ENCODE measurements at regions not wholly inside any gene's neighbourhood (a gene's known extent, or its start where the extent isn't known, plus 50 kb on each side); places are given as distances from the start of the nearest gene placed in this dataset.

DNA sequence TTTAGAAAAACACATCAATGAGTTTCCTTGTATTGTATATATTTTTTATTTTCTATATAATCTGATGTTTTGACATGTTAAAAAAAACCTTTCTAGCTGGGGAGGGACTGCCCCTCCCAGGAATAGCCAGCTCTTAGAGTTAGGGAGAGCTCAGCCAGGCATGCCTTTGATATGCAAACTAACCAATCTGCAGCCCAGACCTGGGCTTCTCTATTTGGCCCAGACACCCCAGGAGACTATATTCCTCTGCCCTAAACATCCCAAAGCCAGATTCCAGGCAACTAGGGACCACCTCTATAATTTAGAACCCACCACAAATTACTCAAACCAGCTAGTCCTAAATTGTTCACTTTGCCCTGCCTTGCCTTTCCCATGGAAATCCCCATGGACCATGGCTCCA, 390.9 kb upstream of the ADAMTS9 start:
- no peak for DNase-seq (ENCODE audit: extremely low spot score, unreplicated experiment)
- TF ChIP-seq, protein P1, sequence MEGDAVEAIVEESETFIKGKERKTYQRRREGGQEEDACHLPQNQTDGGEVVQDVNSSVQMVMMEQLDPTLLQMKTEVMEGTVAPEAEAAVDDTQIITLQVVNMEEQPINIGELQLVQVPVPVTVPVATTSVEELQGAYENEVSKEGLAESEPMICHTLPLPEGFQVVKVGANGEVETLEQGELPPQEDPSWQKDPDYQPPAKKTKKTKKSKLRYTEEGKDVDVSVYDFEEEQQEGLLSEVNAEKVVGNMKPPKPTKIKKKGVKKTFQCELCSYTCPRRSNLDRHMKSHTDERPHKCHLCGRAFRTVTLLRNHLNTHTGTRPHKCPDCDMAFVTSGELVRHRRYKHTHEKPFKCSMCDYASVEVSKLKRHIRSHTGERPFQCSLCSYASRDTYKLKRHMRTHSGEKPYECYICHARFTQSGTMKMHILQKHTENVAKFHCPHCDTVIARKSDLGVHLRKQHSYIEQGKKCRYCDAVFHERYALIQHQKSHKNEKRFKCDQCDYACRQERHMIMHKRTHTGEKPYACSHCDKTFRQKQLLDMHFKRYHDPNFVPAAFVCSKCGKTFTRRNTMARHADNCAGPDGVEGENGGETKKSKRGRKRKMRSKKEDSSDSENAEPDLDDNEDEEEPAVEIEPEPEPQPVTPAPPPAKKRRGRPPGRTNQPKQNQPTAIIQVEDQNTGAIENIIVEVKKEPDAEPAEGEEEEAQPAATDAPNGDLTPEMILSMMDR (IDR thresholded peaks at IDR 0.05), result no peak
- H3K27ac Mint-ChIP-seq (ENCODE audit: unreplicated experiment), result no peak overlapping the region
- H3K4me1 Mint-ChIP-seq (ENCODE audit: unreplicated experiment), result no peaks in the 10 kb centered on the region
- H3K4me3 Mint-ChIP-seq (ENCODE audit: unreplicated experiment), result no peak overlapping the region
- H3K27me3 Mint-ChIP-seq (ENCODE audit: unreplicated experiment), result peaks cover 18% of the 10 kb centered on the region
- peaks cover 10% of the 10 kb centered on the region for H3K9me3 Mint-ChIP-seq (ENCODE audit: unreplicated experiment)
- no peaks in the 10 kb centered on the region for H3K36me3 Mint-ChIP-seq (ENCODE audit: unreplicated experiment)

DNA sequence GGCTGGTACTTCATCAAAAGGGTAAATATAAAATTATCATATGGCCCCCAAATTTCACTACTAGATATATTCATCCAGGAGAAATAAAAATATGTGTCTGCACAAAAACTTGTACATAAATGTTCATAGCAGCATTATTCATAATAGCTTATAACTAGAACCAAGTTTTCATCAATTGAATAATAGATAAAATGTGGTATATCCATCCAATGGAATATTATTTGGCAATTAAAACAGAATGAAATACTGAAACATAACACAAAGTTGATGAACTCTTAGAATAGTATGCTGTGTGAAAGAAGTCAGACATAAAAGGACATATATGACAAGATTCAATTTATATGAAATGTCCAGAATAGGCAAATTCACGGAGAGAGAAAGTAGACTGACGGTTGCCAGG, 389.3 kb upstream of the ADAMTS9 start:
- H3K27ac Mint-ChIP-seq (ENCODE audit: unreplicated experiment), result no peak overlapping the region
- H3K4me3 Mint-ChIP-seq (ENCODE audit: unreplicated experiment), result no peak overlapping the region
- H3K36me3 Mint-ChIP-seq (ENCODE audit: unreplicated experiment), result no peaks in the 10 kb centered on the region
- TF ChIP-seq, protein P1 (IDR thresholded peaks at IDR 0.05), result no peak
- DNase-seq (ENCODE audit: extremely low spot score, unreplicated experiment), result no peak
- H3K9me3 Mint-ChIP-seq (ENCODE audit: unreplicated experiment), result peaks cover 10% of the 10 kb centered on the region
- peaks cover 14% of the 10 kb centered on the region for H3K27me3 Mint-ChIP-seq (ENCODE audit: unreplicated experiment)
- H3K4me1 Mint-ChIP-seq (ENCODE audit: unreplicated experiment), result no peaks in the 10 kb centered on the region

DNA sequence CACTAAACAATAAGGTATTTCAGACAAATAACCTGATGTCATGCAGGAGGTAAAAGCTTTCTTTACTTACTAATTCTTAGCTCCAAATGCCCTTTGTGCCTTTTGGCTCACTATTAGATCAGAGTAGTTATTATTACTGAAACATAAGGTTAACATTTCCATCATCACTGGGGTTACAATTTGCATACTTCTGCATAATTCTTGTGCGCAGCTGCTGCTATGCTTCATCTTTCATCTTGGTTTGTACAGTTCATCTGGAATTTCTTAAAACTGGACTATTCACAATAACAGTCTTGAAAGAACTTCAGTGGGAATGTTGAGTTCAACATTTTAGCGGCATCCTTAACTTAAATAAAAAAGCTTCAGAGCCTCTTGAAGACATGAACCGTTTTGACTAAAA, 383.2 kb upstream of the ADAMTS9 start:
- Mint-ChIP-seq H3K9me3 (ENCODE audit: unreplicated experiment) (peaks cover 8% of the 10 kb centered on the region), H3K4me1 (ENCODE audit: unreplicated experiment) (no peaks in the 10 kb centered on the region), H3K4me3 (ENCODE audit: unreplicated experiment) (no peak overlapping the region), H3K36me3 (ENCODE audit: unreplicated experiment) (no peaks in the 10 kb centered on the region), H3K27me3 (ENCODE audit: unreplicated experiment) (peaks cover 8% of the 10 kb centered on the region), H3K27ac (ENCODE audit: unreplicated experiment) (no peak overlapping the region)
- TF ChIP-seq, protein P1 (IDR thresholded peaks at IDR 0.05), result no peak
- DNase-seq (ENCODE audit: extremely low spot score, unreplicated experiment), result no peak

DNA sequence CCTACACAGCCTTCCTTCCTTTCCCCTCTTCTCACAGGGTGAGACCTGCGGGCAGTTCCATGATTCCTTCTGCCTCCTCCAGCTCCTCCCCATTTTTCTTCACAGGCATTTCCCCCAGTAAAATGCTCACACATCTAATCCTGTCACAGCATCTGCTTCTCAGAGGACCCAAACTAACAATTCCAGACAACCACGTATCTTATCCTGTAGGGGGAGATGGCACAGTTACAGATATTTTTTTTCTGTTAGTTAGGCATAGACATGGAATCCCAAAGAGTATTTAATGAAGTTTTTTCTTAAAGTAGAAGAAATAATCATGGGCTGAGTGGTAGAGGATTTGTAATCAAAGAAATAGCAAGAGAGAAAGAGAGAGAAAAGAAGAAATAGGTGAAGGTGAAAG, 373.1 kb upstream of the ADAMTS9 start:
- Mint-ChIP-seq H3K36me3 (ENCODE audit: unreplicated experiment) (no peaks in the 10 kb centered on the region), H3K27me3 (ENCODE audit: unreplicated experiment) (no peaks in the 10 kb centered on the region), H3K4me1 (ENCODE audit: unreplicated experiment) (no peaks in the 10 kb centered on the region), H3K9me3 (ENCODE audit: unreplicated experiment) (no peaks in the 10 kb centered on the region), H3K4me3 (ENCODE audit: unreplicated experiment) (no peak overlapping the region), H3K27ac (ENCODE audit: unreplicated experiment) (no peak overlapping the region)
- DNase-seq (ENCODE audit: extremely low spot score, unreplicated experiment), result no peak
- TF ChIP-seq, protein P1 (IDR thresholded peaks at IDR 0.05), result no peak

DNA sequence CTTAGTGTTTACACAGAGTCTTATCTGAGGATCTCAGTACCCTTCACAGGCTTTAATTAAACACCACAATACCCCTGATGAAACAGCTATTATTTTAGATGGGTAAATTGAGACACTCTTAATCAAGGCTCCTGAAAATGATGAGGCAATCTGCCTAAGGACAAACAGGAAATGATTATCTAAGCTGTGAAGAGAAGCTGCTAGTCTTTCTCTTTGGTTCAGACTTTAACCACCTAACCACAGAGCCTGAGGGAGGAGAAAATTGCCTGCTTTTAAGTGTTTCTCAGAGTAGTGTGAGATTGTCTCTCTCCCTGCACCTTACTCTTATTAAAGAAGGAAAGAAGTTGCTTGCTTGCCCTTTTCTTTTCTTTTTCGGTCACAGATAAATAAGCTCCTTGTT, 364.3 kb upstream of the ADAMTS9 start:
- no peak for DNase-seq (ENCODE audit: extremely low spot score, unreplicated experiment)
- no peaks in the 10 kb centered on the region for H3K27me3 Mint-ChIP-seq (ENCODE audit: unreplicated experiment)

More for the DNA sequence above, 364.3 kb upstream of the ADAMTS9 start:
- H3K4me3 Mint-ChIP-seq (ENCODE audit: unreplicated experiment), result no peak overlapping the region
- H3K27ac Mint-ChIP-seq (ENCODE audit: unreplicated experiment), result no peak overlapping the region
- no peaks in the 10 kb centered on the region for H3K36me3 Mint-ChIP-seq (ENCODE audit: unreplicated experiment)
- TF ChIP-seq, protein P1 (IDR thresholded peaks at IDR 0.05), result no peak
- no peaks in the 10 kb centered on the region for H3K4me1 Mint-ChIP-seq (ENCODE audit: unreplicated experiment)
- H3K9me3 Mint-ChIP-seq (ENCODE audit: unreplicated experiment), result peaks cover 4% of the 10 kb centered on the region

All from osteocyte (in vitro differentiated cells).